A673 (cell line): ENCODE measurements at regions not wholly inside any gene's neighbourhood (a gene's known extent, or its start where the extent isn't known, plus 50 kb on each side); places are given as distances from the start of the nearest gene placed in this dataset.
A peak's percentile ranks its signal among the peaks of the same experiment; 100 is the strongest.

Experiments used
- BruUV-seq: library from RNA; stranded (reverse); fragments of 400-500 nt; replicated peaks from 2 replicates; lab custom pipeline; 2021; lab: Mats Ljungman, UMichigan
- CTCF ChIA-PET: fragments of 300-600 bp; sonication (Branson Sonifier 250); formaldehyde crosslinking; loops from one replicate; lab custom pipeline; 2022; ENCODE audit warnings: antibody characterized with exemption; lab: Charles Lee
- POLR2A ChIA-PET: fragments of 300-600 bp; sonication (Branson Sonifier 250); formaldehyde crosslinking; loops from one replicate; lab custom pipeline; 2022; ENCODE audit warnings: antibody characterized with exemption; ENCODE audit not compliant: low non-redundant PET; lab: Charles Lee
- DNase-seq: peaks from one replicate; pipeline ENCODE4 v3.0.0-alpha.2; 2015; ENCODE audit warnings: low spot score
- H3K27ac ChIP-seq: fragments of 200-600 bp; sonication (generic); 2 replicates; pipeline ENCODE4 v1.5.1; 2016; ENCODE audit warnings: mixed run types, low read depth, mild to moderate bottlenecking, mixed read lengths, antibody characterized with exemption, low read length; ENCODE audit not compliant: poor library complexity, severe bottlenecking
- H3K27me3 ChIP-seq: fragments of 200-600 bp; sonication (generic); replicated peaks from 2 replicates; pipeline ENCODE4 v1.6.1; 2017; ENCODE audit warnings: mixed run types, low read depth, mild to moderate bottlenecking, mixed read lengths, antibody characterized with exemption, low read length; ENCODE audit not compliant: insufficient read depth, poor library complexity
- H3K36me3 ChIP-seq: fragments of 200-600 bp; sonication (generic); 2 replicates; pipeline ENCODE4 v1.6.1; 2016; ENCODE audit warnings: mixed run types, mild to moderate bottlenecking, mixed read lengths, antibody characterized with exemption, low read length; ENCODE audit not compliant: insufficient read depth, poor library complexity, severe bottlenecking
- H3K4me1 ChIP-seq: fragments of 200-600 bp; sonication (generic); 2 replicates; pipeline ENCODE4 v1.6.1; 2017; ENCODE audit warnings: mixed run types, mild to moderate bottlenecking, mixed read lengths, antibody characterized with exemption, low read length; ENCODE audit not compliant: insufficient read depth, poor library complexity, severe bottlenecking
- H3K4me3 ChIP-seq: fragments of 200-600 bp; sonication (generic); 2 replicates; pipeline ENCODE4 v1.5.1; 2016; ENCODE audit warnings: low read depth, mixed run types, mild to moderate bottlenecking, mixed read lengths, low read length; ENCODE audit not compliant: poor library complexity, severe bottlenecking
- H3K9me3 ChIP-seq: fragments of 200-600 bp; sonication (generic); 2 replicates; pipeline ENCODE4 v1.6.1; 2016; ENCODE audit warnings: mixed run types, low read depth, mild to moderate bottlenecking, mixed read lengths, antibody characterized with exemption, low read length; ENCODE audit not compliant: poor library complexity, severe bottlenecking
- EZH2 ChIP-seq: fragments of 200-600 bp; sonication (generic); IDR thresholded peaks from 2 replicates; pipeline ENCODE4 v1.6.1; 2017; ENCODE audit warnings: borderline replicate concordance, low read depth, mild to moderate bottlenecking, mixed read lengths, antibody characterized with exemption, low read length; ENCODE audit not compliant: poor library complexity, severe bottlenecking
- intact Hi-C: fragments of 100-400 bp; cut with micrococcal nuclease; formaldehyde crosslinking; loops from one replicate; pipeline ENCODE4 v1.10.0; 2022; ENCODE audit not compliant: unreplicated experiment
- TF ChIP-seq, protein P1 (sequence below): fragments of 300-800, 200-600 bp; sonication (generic); conservative IDR thresholded peaks from 2 replicates; pipeline ENCODE4 v1.5.1; 2017; ENCODE audit warnings: low read depth, mild to moderate bottlenecking, antibody characterized with exemption, low read length, moderate library complexity, mixed read lengths

DNA sequence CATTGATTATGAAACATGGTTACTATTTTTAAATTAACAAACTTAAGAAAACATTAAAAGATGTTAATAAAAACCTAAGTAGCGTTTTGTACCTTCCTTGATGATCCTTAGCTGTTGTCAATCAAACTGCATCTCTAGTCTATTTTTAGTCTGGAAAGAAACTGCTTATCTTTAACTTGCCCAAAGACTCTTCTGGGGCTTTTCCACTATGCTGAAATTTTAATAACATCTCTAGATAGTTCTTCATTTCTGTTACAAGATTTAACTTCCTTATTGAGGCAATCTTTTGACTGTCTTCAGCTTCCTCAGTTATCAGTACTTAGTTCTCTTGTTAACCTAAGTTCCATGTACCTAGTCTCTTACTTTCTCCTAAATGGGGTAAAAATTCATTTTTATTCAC, 135.9 kb upstream of the HMCN1 start:
- H3K27ac ChIP-seq: no peak overlapping the region
- no peak for DNase-seq
- CTCF ChIA-PET: interaction anchor here (1.0 kb wide), 1 partner anchor 54 kb away, joined by 3 read pairs; no protein-coding TSS in a partner anchor
- H3K4me1 ChIP-seq: peaks cover 17% of the 10 kb centered on the region
- H3K27me3 ChIP-seq: no peaks in the 10 kb centered on the region
- BruUV-seq: no TSS peak
- H3K4me3 ChIP-seq: no peak overlapping the region
- H3K36me3 ChIP-seq: no peaks in the 10 kb centered on the region
- intact Hi-C loops: no loop called here
- TF ChIP-seq, protein P1, sequence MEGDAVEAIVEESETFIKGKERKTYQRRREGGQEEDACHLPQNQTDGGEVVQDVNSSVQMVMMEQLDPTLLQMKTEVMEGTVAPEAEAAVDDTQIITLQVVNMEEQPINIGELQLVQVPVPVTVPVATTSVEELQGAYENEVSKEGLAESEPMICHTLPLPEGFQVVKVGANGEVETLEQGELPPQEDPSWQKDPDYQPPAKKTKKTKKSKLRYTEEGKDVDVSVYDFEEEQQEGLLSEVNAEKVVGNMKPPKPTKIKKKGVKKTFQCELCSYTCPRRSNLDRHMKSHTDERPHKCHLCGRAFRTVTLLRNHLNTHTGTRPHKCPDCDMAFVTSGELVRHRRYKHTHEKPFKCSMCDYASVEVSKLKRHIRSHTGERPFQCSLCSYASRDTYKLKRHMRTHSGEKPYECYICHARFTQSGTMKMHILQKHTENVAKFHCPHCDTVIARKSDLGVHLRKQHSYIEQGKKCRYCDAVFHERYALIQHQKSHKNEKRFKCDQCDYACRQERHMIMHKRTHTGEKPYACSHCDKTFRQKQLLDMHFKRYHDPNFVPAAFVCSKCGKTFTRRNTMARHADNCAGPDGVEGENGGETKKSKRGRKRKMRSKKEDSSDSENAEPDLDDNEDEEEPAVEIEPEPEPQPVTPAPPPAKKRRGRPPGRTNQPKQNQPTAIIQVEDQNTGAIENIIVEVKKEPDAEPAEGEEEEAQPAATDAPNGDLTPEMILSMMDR: no peak
- TF ChIP-seq EZH2: no peak
- POLR2A ChIA-PET: no interaction called here
- H3K9me3 ChIP-seq: no peaks in the 10 kb centered on the region

DNA sequence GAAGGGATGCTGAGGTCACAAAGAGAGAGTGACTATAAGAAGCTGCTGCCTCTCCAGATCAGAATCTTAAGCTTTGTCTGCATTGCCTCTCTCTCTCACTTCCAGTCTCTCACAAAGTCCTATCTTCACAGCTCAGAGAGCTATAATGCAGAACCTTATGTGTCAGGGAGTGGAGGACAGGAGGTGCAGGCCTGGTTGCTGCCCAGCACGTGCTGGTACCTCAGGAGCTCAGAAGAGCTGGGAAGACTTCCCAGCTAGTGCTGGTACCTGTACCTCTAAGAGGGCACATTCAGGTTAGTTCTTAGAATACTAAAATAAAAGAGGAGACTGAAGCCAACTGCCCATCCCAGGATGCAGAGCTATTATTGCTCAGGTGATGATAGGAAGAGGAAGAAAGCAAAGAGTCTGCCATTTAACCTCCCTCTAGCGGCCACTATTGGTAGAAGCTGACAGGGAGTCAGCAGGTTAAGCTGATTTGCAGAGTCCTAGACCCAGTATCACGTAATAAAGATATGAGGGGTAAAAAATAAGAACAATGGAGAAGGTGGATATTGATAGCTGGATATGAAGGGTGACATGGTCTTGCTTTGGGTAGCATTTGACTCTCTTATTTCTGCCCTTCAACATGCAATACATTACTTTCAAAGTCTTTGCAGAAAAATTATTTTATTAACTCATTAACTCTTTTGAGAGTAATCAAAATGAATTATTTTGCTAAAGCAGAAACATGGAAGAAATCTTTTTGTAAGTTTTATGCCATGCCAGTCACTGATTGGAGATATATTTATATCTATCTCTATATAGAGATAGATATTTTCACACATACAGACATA, 138.1 kb upstream of the HMCN1 start:
- H3K4me3 ChIP-seq: no peak overlapping the region
- H3K4me1 ChIP-seq: peaks cover 26% of the 10 kb centered on the region
- CTCF ChIA-PET: interaction anchor here (0.5 to 1.2 kb wide), 6 partner anchors 11 to 279 kb away, joined by 3 to 9 read pairs (median 3); partner anchors contain the start of gene IVNS1ABP
- no peak overlapping the region for H3K27ac ChIP-seq
- peak; percentile 52 for DNase-seq
- no peaks in the 10 kb centered on the region for H3K9me3 ChIP-seq
- no TSS peak for BruUV-seq
- intact Hi-C loops: no loop called here
- no peak for TF ChIP-seq EZH2
- TF ChIP-seq, protein P1: peak; percentile 74
- no peaks in the 10 kb centered on the region for H3K27me3 ChIP-seq
- H3K36me3 ChIP-seq: no peaks in the 10 kb centered on the region
- POLR2A ChIA-PET: interaction anchor here (0.7 kb wide), 1 partner anchor 330 kb away, joined by 3 read pairs; no protein-coding TSS in a partner anchor

DNA sequence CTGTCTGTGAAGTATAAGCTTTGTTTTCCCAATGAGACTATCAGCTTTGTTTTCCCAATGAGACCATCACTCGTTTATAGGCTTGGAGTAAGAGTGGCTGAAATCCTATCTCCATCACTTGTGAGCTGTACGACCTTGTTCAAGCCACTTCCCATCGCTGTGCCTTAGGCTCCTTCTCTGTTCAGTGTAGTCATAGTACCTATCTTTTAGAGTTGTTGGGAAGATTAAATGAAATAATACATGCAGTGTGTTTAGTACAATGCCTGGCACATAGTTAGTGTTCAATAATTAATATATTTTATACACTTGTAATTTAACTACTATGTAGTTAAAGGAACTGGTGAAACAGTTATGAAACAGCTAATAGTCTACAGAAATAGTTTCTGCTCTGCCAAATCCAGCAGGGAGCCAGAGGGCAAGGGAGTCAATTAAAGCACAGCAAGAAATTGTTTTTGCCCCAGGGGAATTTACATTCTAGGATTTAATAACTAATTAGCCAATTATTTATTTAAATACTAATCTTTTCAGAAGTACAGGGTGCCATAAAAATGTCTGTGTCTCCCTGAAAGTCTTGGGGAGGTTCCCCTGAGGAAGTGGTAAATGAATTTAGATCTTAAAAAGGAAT, 139.3 kb upstream of the HMCN1 start:
- H3K9me3 ChIP-seq: no peaks in the 10 kb centered on the region
- no peak overlapping the region for H3K27ac ChIP-seq
- no peaks in the 10 kb centered on the region for H3K36me3 ChIP-seq
- H3K4me3 ChIP-seq: no peak overlapping the region
- POLR2A ChIA-PET: no interaction called here
- H3K4me1 ChIP-seq: peaks cover 26% of the 10 kb centered on the region
- no peaks in the 10 kb centered on the region for H3K27me3 ChIP-seq
- no peak for TF ChIP-seq EZH2
- TF ChIP-seq, protein P1: no peak
- CTCF ChIA-PET: interaction anchor here (0.9 to 1.2 kb wide), 3 partner anchors 12 to 278 kb away, joined by 3 read pairs; partner anchors contain the start of gene IVNS1ABP
- BruUV-seq: no TSS peak
- intact Hi-C loops: no loop called here
- DNase-seq: peak; percentile 57
